Smooth muscle cell (in vitro differentiated cells): ENCODE measurements at regions not wholly inside any gene's neighbourhood (a gene's known extent, or its start where the extent isn't known, plus 50 kb on each side); places are given as distances from the start of the nearest gene placed in this dataset.

Source experiments
- DNase-seq: peaks from one replicate; lab custom pipeline; 2025; ENCODE audit not compliant: unreplicated experiment; lab: John Stamatoyannopoulos, UW
- H2AFZ ChIP-seq: fragments of 200-600 bp; sonication (generic); 2 replicates; pipeline ENCODE4 v1.6.0; 2016; ENCODE audit warnings: antibody characterized with exemption, low read depth, mild to moderate bottlenecking
- H3F3A ChIP-seq: fragments of 200-600 bp; sonication (generic); 2 replicates; pipeline ENCODE4 v1.6.0; 2017; ENCODE audit warnings: antibody characterized with exemption, low read depth
- H3K27ac ChIP-seq: fragments of 200-600 bp; sonication (generic); 2 replicates; pipeline ENCODE4 v1.5.1; 2016; ENCODE audit warnings: low read depth, mild to moderate bottlenecking
- H3K27me3 ChIP-seq: fragments of 200-600 bp; sonication (generic); 2 replicates; pipeline ENCODE4 v1.6.1; 2016; ENCODE audit warnings: low read depth, mild to moderate bottlenecking
- H3K36me3 ChIP-seq: fragments of 200-600 bp; sonication (generic); 2 replicates; pipeline ENCODE4 v1.5.1; 2016; ENCODE audit warnings: low read depth
- H3K4me1 ChIP-seq: fragments of 200-600 bp; sonication (generic); 2 replicates; pipeline ENCODE4 v1.5.1; 2016; ENCODE audit warnings: low read depth
- H3K4me2 ChIP-seq: fragments of 200-600 bp; sonication (generic); 2 replicates; pipeline ENCODE4 v1.6.0; 2016; ENCODE audit warnings: mild to moderate bottlenecking
- H3K4me3 ChIP-seq: fragments of 200-600 bp; sonication (generic); 2 replicates; pipeline ENCODE4 v1.5.1; 2016; ENCODE audit warnings: mild to moderate bottlenecking
- H3K79me2 ChIP-seq: fragments of 200-600 bp; sonication (generic); 2 replicates; pipeline ENCODE4 v1.6.0; 2016; ENCODE audit warnings: low read depth, mild to moderate bottlenecking
- H3K9ac ChIP-seq: fragments of 200-600 bp; sonication (generic); 2 replicates; pipeline ENCODE4 v1.6.0; 2016; ENCODE audit warnings: low read depth
- H3K9me3 ChIP-seq: fragments of 200-600 bp; sonication (generic); replicated peaks from 2 replicates; pipeline ENCODE4 v1.5.1; 2016; ENCODE audit warnings: low read depth
- H4K20me1 ChIP-seq: fragments of 200-600 bp; sonication (generic); 2 replicates; pipeline ENCODE4 v1.6.0; 2016; ENCODE audit warnings: low read depth
- WGBS: methylation state at CpG from one replicate; pipeline ENCODE4 v1.1.7; 2016; ENCODE audit warnings: low lambda C conversion rate; 5-methylcytosine and 5-hydroxymethylcytosine counted together
- TF ChIP-seq, protein P1 (sequence below): fragments of 200-600 bp; sonication (generic); IDR thresholded peaks from 2 replicates; pipeline ENCODE4 v1.5.1; 2017; ENCODE audit warnings: borderline replicate concordance, mild to moderate bottlenecking, antibody characterized with exemption; ENCODE audit not compliant: insufficient read depth, poor library complexity, severe bottlenecking

DNA sequence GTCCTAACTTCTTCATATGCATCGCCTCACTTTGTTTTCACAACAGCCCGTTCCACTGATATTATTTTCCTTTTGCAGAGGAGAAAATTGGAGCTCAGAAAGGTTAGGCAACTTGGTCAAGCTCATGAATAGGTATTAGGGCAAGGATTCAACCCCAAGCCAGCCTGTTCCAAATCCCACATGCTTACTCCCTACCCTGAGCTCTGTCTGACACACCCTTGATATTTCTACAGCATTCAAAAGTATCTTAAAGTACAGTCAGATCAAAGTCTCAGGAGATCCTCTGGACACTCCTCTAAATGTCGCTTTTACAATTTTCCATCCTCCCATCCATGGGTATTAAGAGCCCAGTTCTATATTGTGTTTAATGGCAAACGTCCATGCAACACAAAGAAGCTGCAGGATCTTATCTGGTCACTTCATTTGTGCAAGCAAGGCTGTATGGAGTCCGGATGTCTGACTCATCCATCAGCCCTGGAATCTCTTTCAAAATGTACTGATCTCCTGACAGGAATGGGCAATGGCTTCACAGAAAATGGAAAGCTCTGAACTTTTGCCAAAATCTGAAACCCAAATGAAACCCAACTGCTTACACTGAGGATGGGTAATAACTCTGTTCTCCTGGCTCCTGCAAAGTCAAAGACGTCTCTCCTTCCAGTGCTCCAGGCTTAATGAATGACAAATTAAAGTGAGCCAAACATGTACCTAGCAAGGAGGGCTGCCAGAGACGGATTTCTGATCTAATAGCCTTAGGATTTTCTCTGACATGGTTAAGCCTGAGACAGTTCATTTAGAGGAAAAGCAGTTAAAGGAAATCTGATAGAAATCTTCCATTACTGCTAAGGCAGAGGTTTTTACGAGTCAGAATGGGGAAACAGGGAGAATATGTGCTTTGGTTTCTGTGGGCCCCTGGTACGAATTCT, 230.9 kb upstream of the RORA start:
- Histone ChIP-seq H3K9me3 (no peaks in the 10 kb centered on the region), H3K4me1 (no peaks in the 10 kb centered on the region), H4K20me1 (no peaks in the 10 kb centered on the region), H3K4me3 (no peak overlapping the region), H3K36me3 (no peaks in the 10 kb centered on the region), H3K9ac (no peak overlapping the region), H3K27me3 (no peaks in the 10 kb centered on the region), H3K27ac (peak overlapping the region; percentile 60), H3K79me2 (no peaks in the 10 kb centered on the region), H3F3A (peaks cover 5% of the 10 kb centered on the region), H2AFZ (peak overlapping the region; percentile 67), H3K4me2 (peak overlapping the region; percentile 61)
- TF ChIP-seq, protein P1, sequence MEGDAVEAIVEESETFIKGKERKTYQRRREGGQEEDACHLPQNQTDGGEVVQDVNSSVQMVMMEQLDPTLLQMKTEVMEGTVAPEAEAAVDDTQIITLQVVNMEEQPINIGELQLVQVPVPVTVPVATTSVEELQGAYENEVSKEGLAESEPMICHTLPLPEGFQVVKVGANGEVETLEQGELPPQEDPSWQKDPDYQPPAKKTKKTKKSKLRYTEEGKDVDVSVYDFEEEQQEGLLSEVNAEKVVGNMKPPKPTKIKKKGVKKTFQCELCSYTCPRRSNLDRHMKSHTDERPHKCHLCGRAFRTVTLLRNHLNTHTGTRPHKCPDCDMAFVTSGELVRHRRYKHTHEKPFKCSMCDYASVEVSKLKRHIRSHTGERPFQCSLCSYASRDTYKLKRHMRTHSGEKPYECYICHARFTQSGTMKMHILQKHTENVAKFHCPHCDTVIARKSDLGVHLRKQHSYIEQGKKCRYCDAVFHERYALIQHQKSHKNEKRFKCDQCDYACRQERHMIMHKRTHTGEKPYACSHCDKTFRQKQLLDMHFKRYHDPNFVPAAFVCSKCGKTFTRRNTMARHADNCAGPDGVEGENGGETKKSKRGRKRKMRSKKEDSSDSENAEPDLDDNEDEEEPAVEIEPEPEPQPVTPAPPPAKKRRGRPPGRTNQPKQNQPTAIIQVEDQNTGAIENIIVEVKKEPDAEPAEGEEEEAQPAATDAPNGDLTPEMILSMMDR: no peak
- DNase-seq: no peak
- WGBS: 24% methylated on average over 9 of the region's 9 CpGs

GRCh38 chr15:61457050-61457733, 228.1 kb upstream of the RORA start:
- Histone ChIP-seq H3K9ac (no peak overlapping the region), H3K4me3 (no peak overlapping the region), H3K36me3 (no peaks in the 10 kb centered on the region), H3K27ac (no peak overlapping the region), H3K27me3 (no peaks in the 10 kb centered on the region), H2AFZ (no peak overlapping the region), H3K4me2 (no peak overlapping the region), H3K79me2 (no peaks in the 10 kb centered on the region), H3F3A (peaks cover 5% of the 10 kb centered on the region), H4K20me1 (no peaks in the 10 kb centered on the region), H3K4me1 (no peaks in the 10 kb centered on the region), H3K9me3 (no peaks in the 10 kb centered on the region)
- 95% methylated on average over 4 of the region's 4 CpGs for WGBS
- no peak for DNase-seq
- TF ChIP-seq, protein P1: no peak

- peak overlapping the region; percentile 4 for H2AFZ ChIP-seq
- H4K20me1 ChIP-seq: no peaks in the 10 kb centered on the region
- no peaks in the 10 kb centered on the region for H3K27me3 ChIP-seq
- H3K4me3 ChIP-seq: no peak overlapping the region
- H3K27ac ChIP-seq: no peak overlapping the region
- H3K4me2 ChIP-seq: no peak overlapping the region
- H3F3A ChIP-seq: no peaks in the 10 kb centered on the region
- no peaks in the 10 kb centered on the region for H3K36me3 ChIP-seq
- H3K4me1 ChIP-seq: no peaks in the 10 kb centered on the region
- no peaks in the 10 kb centered on the region for H3K79me2 ChIP-seq
- H3K9ac ChIP-seq: no peak overlapping the region
- no peak for DNase-seq
- TF ChIP-seq, protein P1: no peak
- H3K9me3 ChIP-seq: no peaks in the 10 kb centered on the region
Measured at GRCh38 chr15:61449186-61449702, 220.1 kb upstream of the RORA start.
